Mesothelial cell of epicardium (in vitro differentiated cells): ENCODE measurements at regions not wholly inside any gene's neighbourhood (a gene's known extent, or its start where the extent isn't known, plus 50 kb on each side); places are given as distances from the start of the nearest gene placed in this dataset.

Experiments used
- DNase-seq, 2 experiments: peaks; one replicate each; pipeline ENCODE4 v3.0.0; 2021; ENCODE audit warnings: low spot score in 2 of 2; ENCODE audit not compliant: unreplicated experiment in 2 of 2
- H3K27ac Mint-ChIP-seq: 2 replicates; pipeline ENCODE4 v1.8.0; 2021; ENCODE audit warnings: mixed read lengths
- H3K27me3 Mint-ChIP-seq: 2 replicates; pipeline ENCODE4 v1.8.0; 2021; ENCODE audit warnings: low read depth, mixed read lengths
- H3K36me3 Mint-ChIP-seq: 2 replicates; pipeline ENCODE4 v1.8.0; 2021; ENCODE audit warnings: mixed read lengths
- H3K4me1 Mint-ChIP-seq: 2 replicates; pipeline ENCODE4 v1.8.0; 2021; ENCODE audit warnings: mixed read lengths
- H3K4me3 Mint-ChIP-seq: 2 replicates; pipeline ENCODE4 v1.8.0; 2021; ENCODE audit warnings: mild to moderate bottlenecking, moderate library complexity, mixed read lengths
- H3K9me3 Mint-ChIP-seq: 2 replicates; pipeline ENCODE4 v1.8.0; 2021; ENCODE audit warnings: mixed read lengths
- CTCF ChIP-seq: fragments of 200-600 bp; sonication (generic); IDR thresholded peaks from one replicate; pipeline ENCODE4 v1.5.0; 2021; ENCODE audit warnings: antibody characterized with exemption; ENCODE audit not compliant: unreplicated experiment

DNA sequence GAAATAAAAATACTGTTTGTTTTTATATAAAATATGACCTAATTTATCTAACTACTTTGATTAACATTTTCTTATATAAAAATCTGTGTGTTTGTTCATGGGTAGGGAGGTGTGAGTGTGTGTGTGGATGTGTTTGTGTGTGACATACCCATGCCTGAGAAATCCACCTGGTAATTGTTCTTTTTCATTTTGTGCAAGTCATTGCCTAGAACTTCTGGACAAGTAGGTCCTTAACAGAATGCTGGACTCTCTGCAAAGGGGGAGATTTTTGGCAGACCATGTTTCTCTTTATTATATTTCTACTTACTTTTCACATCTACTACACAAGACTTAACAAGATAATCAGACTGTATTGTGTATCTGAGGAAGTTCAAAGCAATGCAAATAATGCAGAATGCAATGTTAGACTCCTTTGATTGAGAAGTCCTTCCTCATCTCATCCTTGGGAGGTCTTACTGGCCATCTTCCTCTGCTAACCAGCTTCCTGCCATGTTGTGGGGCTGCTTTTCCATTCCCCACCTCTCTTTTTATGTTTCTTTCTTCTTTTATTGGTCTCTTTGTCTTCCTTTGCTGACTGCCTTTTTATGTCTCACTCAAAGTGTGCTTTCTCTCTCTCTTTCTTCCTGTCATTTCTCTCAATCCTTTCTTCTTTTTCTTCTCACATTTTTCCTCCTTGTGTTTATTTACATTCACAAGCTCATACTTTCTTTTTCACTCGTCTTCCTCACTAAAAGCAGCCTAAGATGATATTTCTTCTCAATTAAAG is 1017.0 kb upstream of the CNTN5 start:
- no peak for TF ChIP-seq CTCF
- Mint-ChIP-seq H3K36me3 (no peaks in the 10 kb centered on the region), H3K9me3 (no peaks in the 10 kb centered on the region), H3K27me3 (no peaks in the 10 kb centered on the region), H3K27ac (no peak overlapping the region), H3K4me3 (no peak overlapping the region), H3K4me1 (peaks cover 2% of the 10 kb centered on the region)
- no peak for DNase-seq

DNA sequence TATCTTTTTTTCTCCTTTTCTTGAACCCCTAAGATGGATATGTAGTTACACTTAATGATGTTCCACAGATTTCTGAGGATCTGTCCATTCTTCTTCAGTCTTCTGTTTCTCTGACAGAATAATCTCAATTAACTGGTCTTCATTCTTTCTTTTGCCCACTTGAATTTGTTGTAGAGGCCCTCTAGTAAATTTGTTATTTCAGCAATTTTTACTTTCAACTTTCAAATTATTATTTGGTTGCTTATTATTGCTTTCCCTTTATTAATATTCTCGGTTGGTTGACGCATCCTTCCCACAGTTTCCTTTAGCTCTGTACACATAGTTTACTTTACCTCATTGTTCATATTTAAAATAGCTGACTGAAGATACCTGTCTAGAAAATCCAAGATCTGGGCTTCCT is 1013.7 kb upstream of the CNTN5 start:
- TF ChIP-seq CTCF: no peak
- Mint-ChIP-seq H3K36me3 (no peaks in the 10 kb centered on the region), H3K4me1 (peaks cover 2% of the 10 kb centered on the region), H3K9me3 (peaks cover 5% of the 10 kb centered on the region), H3K27ac (no peak overlapping the region), H3K27me3 (no peaks in the 10 kb centered on the region), H3K4me3 (no peak overlapping the region)
- DNase-seq: no peak

- no peak for TF ChIP-seq CTCF
- H3K27me3 Mint-ChIP-seq: no peaks in the 10 kb centered on the region
- DNase-seq: no peak
- H3K36me3 Mint-ChIP-seq: no peaks in the 10 kb centered on the region
- no peaks in the 10 kb centered on the region for H3K9me3 Mint-ChIP-seq
- H3K27ac Mint-ChIP-seq: no peak overlapping the region
- H3K4me1 Mint-ChIP-seq: no peaks in the 10 kb centered on the region
- no peak overlapping the region for H3K4me3 Mint-ChIP-seq
Observed at GRCh38 chr11:98027652-98028051, 993.1 kb upstream of the CNTN5 start.

DNA sequence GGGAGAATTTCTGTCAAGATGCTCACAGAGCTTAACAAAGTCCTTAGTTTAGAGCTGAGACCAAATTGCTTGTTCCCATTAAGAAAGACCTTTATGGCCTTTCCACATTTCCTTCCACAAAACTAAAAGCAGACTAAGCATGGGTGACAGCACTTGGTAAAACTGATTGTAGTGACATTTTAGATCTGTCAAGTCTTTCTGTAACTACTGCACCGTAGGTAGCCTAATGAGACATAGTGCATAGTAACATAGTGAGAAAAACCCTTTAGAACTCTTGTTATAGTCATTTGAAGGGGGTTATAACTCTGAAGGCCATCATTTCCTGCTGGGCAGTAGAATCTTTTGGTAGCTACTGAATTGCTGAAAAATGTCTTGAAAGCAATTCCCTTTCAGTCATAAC is 990.9 kb upstream of the CNTN5 start:
- DNase-seq: no peak
- peaks cover 15% of the 10 kb centered on the region for H3K9me3 Mint-ChIP-seq
- H3K36me3 Mint-ChIP-seq: no peaks in the 10 kb centered on the region
- no peak for TF ChIP-seq CTCF
- H3K27me3 Mint-ChIP-seq: no peaks in the 10 kb centered on the region
- H3K4me3 Mint-ChIP-seq: no peak overlapping the region
- H3K4me1 Mint-ChIP-seq: no peaks in the 10 kb centered on the region
- H3K27ac Mint-ChIP-seq: no peak overlapping the region

DNA sequence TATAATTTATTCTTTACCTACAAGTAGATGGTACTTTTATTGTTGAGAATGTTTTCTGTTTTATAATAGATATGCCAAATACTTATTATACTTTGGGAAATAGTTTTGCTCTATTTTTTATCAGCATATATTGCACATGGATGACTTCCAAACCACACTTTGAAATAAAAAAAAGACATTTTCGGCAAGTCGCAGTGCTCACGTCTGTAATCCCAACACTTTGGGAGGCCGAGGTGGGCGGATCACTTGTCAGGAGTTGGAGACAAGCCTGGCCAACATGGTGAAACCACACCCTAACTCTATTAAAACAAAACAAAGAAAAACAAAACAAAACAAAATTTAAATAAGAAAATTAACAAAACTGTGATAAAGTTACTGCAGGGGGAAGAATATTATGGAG is 983.9 kb upstream of the CNTN5 start:
- no peaks in the 10 kb centered on the region for H3K36me3 Mint-ChIP-seq
- no peak for DNase-seq

More for the DNA sequence above, 983.9 kb upstream of the CNTN5 start:
- no peaks in the 10 kb centered on the region for H3K27me3 Mint-ChIP-seq
- TF ChIP-seq CTCF: no peak
- no peak overlapping the region for H3K27ac Mint-ChIP-seq
- peaks cover 26% of the 10 kb centered on the region for H3K9me3 Mint-ChIP-seq
- H3K4me1 Mint-ChIP-seq: no peaks in the 10 kb centered on the region
- H3K4me3 Mint-ChIP-seq: no peak overlapping the region
